Neural cell (in vitro differentiated cells): ENCODE measurements at regions not wholly inside any gene's neighbourhood (a gene's known extent, or its start where the extent isn't known, plus 50 kb on each side); places are given as distances from the start of the nearest gene placed in this dataset.
A peak's percentile ranks its signal among the peaks of the same experiment; 100 is the strongest.

Experiments
- CTCF ChIP-seq: fragments of 450-650 bp; IDR thresholded peaks from 2 replicates; pipeline ENCODE4 v1.5.1; 2014; ENCODE audit warnings: antibody characterized with exemption, mild to moderate bottlenecking, moderate library complexity; ENCODE audit not compliant: poor library complexity, severe bottlenecking
- EP300 ChIP-seq: fragments of 450-650 bp; conservative IDR thresholded peaks from 2 replicates; pipeline ENCODE4 v1.6.1; 2014; ENCODE audit warnings: antibody characterized with exemption, mild to moderate bottlenecking, moderate library complexity; ENCODE audit not compliant: poor library complexity, severe bottlenecking
- EZH2 ChIP-seq: fragments of 200-600, 300-800 bp; shearing (Covaris generic), sonication (generic); IDR thresholded peaks from 2 replicates; pipeline ENCODE4 v1.6.1; 2014; ENCODE audit warnings: antibody characterized with exemption, low read length, borderline replicate concordance, mild to moderate bottlenecking; ENCODE audit not compliant: insufficient read depth, poor library complexity, severe bottlenecking
- MXI1 ChIP-seq: fragments of 450-650 bp; conservative IDR thresholded peaks from 2 replicates; pipeline ENCODE4 v1.6.1; 2014; ENCODE audit warnings: antibody characterized with exemption, mild to moderate bottlenecking; ENCODE audit not compliant: poor library complexity, severe bottlenecking
- POLR2AphosphoS5 ChIP-seq: IDR thresholded peaks from 2 replicates; pipeline ENCODE4 v1.6.1; 2012
- REST ChIP-seq: IDR thresholded peaks from 2 replicates; pipeline ENCODE4 v1.6.1; 2012; ENCODE audit warnings: borderline replicate concordance
- SMC3 ChIP-seq: fragments of 450-650 bp; conservative IDR thresholded peaks from 2 replicates; pipeline ENCODE4 v1.6.1; 2014; ENCODE audit warnings: antibody characterized with exemption, mild to moderate bottlenecking, moderate library complexity; ENCODE audit not compliant: poor library complexity
- TAF1 ChIP-seq: IDR thresholded peaks from 2 replicates; pipeline ENCODE4 v1.6.1; 2012; ENCODE audit warnings: low read depth

- TF ChIP-seq CTCF (peak; percentile 78), SMC3 (peak; percentile 84), EP300 (no peak), REST (no peak), EZH2 (no peak), POLR2AphosphoS5 (no peak), MXI1 (peak; percentile 25), TAF1 (no peak)
Measured at GRCh38 chr4:174120446-174121295, 162.8 kb downstream of the FBXO8 start.
